Astrocyte of the spinal cord (primary cell): ENCODE measurements at regions not wholly inside any gene's neighbourhood (a gene's known extent, or its start where the extent isn't known, plus 50 kb on each side); places are given as distances from the start of the nearest gene placed in this dataset.

Experiments
- DNase-seq: peaks from one replicate; pipeline ENCODE4 v3.0.0; 2011; ENCODE audit warnings: low read depth, low spot score
- H3K4me3 ChIP-seq: 2 replicates; pipeline ENCODE4 v1.5.1; 2011; ENCODE audit warnings: low read depth, mild to moderate bottlenecking, low read length, moderate library complexity
- in situ Hi-C: cut with HindIII; loops from 2 replicates; pipeline ENCODE4 v1.10.0; 2017; ENCODE audit warnings: low sequenced_read_pairs
- TF ChIP-seq, protein P1 (sequence below): IDR thresholded peaks from 2 replicates; pipeline ENCODE4 v1.5.1; 2012; ENCODE audit warnings: low read depth, mild to moderate bottlenecking, low read length, inconsistent platforms

DNA sequence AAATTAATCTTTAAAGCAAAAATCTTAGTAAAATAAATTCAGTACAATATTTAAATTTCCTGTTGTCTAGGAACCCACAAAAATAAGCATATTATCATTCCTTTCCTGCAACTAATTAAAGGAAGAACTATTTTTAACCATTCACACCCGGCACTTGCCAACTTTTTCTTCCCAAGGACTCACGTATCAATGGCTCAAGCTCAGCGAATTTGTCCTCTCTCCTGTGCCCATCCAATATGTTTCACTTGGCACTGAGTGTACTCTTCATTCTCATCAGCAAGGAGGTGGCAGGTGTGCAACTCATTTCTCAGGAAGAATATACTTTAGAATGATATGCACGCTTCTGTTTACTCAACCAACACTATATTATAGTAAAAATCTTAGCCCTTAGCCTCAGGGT lies 419.4 kb downstream of the C6orf118 start:
- in situ Hi-C loops: no loop called here
- no peak for DNase-seq

DNA sequence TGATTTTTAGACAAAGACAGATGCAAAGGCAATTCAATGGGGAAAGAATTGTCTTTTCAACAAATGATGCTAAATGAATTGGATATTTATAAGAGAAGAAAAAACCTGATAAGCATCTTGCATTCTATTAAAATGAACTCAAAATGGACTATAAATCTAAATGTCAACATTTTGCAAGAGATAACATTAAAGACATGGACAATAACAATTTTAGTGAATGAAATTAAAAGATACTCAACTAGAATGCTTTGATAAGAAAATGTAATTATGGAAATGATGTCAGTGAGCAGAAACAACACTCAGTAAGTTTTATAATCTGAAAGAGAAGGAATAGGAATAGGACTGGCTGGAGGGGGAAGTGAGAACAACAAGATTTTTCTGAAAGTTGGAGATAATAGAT lies 421.7 kb downstream of the C6orf118 start:
- TF ChIP-seq, protein P1, sequence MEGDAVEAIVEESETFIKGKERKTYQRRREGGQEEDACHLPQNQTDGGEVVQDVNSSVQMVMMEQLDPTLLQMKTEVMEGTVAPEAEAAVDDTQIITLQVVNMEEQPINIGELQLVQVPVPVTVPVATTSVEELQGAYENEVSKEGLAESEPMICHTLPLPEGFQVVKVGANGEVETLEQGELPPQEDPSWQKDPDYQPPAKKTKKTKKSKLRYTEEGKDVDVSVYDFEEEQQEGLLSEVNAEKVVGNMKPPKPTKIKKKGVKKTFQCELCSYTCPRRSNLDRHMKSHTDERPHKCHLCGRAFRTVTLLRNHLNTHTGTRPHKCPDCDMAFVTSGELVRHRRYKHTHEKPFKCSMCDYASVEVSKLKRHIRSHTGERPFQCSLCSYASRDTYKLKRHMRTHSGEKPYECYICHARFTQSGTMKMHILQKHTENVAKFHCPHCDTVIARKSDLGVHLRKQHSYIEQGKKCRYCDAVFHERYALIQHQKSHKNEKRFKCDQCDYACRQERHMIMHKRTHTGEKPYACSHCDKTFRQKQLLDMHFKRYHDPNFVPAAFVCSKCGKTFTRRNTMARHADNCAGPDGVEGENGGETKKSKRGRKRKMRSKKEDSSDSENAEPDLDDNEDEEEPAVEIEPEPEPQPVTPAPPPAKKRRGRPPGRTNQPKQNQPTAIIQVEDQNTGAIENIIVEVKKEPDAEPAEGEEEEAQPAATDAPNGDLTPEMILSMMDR: no peak
- no peak overlapping the region for H3K4me3 ChIP-seq
- in situ Hi-C loops: no loop called here
- no peak for DNase-seq

More for the DNA sequence above, 419.4 kb downstream of the C6orf118 start:
- TF ChIP-seq, protein P1: no peak
- no peak overlapping the region for H3K4me3 ChIP-seq

DNA sequence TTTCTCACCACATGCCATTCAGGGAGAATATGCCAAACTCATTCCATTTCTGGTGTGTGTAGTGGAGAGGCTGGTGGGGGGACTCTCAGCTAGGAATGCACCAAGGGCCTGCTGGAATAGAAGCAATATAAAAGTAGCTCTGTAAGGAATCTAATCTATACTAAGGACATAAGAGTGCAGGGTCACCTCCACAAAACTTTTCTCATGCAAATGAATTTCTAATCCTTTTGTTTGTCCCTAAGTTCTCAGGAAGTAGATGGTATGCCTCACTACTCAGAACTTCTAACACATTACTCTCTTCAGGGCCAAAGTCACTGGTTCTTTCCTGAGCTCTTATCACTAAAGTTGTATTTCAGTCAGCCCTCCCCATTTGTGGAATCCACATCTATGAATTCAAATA lies 427.2 kb downstream of the C6orf118 start:
- in situ Hi-C loops: no loop called here
- DNase-seq: no peak
- H3K4me3 ChIP-seq: no peak overlapping the region
- TF ChIP-seq, protein P1: no peak

DNA sequence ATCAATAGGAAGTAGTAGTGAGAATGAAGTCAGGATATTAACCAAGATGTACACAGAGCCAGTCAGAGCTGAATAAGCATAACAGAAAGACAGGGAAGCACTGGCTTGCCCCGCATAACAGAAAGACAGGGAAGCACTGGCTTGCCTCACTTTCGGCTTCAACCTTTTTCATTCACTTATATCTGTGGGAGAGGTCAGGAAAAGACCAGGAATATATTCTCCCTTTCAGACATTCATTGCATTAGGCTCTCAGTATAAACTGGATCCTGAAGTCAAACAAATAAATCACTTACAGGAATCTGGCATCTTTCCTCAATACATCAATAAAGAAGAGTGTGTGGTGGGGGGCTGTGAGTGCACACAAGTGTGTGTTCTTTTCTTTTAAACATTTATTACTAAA lies 437.6 kb downstream of the C6orf118 start:
- no peak overlapping the region for H3K4me3 ChIP-seq
- TF ChIP-seq, protein P1: no peak
- in situ Hi-C loops: no loop called here
- no peak for DNase-seq

DNA sequence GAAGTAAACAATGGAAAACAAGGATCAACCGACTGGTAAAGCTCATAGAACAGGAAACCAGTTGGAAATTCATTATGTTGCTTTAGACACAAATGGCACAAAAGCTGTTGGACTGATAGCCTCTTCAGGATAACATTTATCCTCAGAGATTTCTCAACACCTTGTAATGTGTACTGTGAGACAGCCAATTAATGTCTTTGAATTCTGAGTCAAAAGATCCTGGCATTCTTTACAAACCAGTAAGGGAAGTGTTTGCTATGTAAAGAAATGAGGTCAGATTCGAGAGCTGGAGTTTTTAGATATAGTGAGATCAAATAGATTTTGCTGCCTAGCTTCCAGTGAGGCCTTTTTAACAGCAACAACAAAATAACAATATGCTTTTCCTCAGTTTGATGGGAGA lies 439.2 kb downstream of the C6orf118 start:
- no peak overlapping the region for H3K4me3 ChIP-seq
- no peak for DNase-seq
- in situ Hi-C loops: no loop called here
- TF ChIP-seq, protein P1: no peak

DNA sequence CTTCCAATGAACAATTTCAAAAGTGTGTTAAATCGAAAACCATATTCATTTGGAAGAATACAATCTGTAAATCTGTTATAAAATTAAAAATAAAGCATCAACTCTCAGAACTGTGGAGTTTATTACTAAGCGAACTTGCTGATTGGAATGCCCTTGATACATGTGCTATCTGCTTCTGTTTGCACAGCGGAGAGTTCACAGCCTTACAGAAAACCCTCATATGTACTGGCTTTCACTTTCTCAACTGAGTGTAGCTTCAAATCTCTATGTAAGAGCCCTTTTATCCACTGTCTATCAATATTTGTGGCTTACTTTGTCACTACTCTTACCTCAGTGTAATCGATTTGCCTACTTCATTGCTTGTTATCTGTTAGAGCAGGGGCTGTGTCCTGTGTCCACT lies 447.4 kb downstream of the C6orf118 start:
- H3K4me3 ChIP-seq: no peak overlapping the region
- TF ChIP-seq, protein P1: no peak
- no peak for DNase-seq
- in situ Hi-C loops: no loop called here

DNA sequence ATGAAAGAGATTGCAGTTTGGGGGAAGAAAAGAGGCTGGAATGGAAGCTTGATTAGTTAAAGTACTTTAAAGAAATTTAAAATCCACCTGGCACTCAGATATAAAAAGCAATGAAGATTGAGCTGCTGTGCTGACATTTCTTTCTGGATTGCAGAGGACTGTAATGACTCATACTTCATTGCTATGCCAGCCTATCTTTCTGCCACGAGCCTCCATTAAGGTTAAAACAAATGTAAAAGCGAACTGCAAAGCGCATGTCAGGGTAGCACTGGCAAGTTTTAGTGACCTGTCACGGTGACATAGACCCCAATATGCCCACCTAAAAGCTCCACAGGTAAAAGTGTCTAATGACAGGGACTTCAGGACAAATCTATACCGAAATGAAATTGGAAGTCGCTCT lies 449.6 kb downstream of the C6orf118 start:
- in situ Hi-C loops: no loop called here
- TF ChIP-seq, protein P1: no peak
- H3K4me3 ChIP-seq: no peak overlapping the region
- no peak for DNase-seq
